SK-N-SH (cell line): ENCODE measurements at regions not wholly inside any gene's neighbourhood (a gene's known extent, or its start where the extent isn't known, plus 50 kb on each side); places are given as distances from the start of the nearest gene placed in this dataset.

Experiments
- CTCF ChIA-PET: fragments of 300-600, 350-600 bp; formaldehyde crosslinking; extraction: SDS; loops from one replicate; lab custom pipeline; 2021; lab: Yijun Ruan, JAX
- POLR2A ChIA-PET: fragments of 350-600 bp; sonication (Branson Sonifier 250); formaldehyde crosslinking; extraction: SDS; loops from one replicate; lab custom pipeline; 2020; ENCODE audit warnings: antibody characterized with exemption, inconsistent platforms; lab: Yijun Ruan, JAX
- DNase-seq: peaks from one replicate; pipeline ENCODE4 v3.0.0; 2012
- H2AFZ ChIP-seq: fragments of 200-600 bp; sonication (generic); 2 replicates; pipeline ENCODE4 v1.8.1; 2016; ENCODE audit warnings: antibody characterized with exemption, mild to moderate bottlenecking, low read depth
- H3F3A ChIP-seq: fragments of 200-600 bp; sonication (generic); replicated peaks from 2 replicates; pipeline ENCODE3; 2016; ENCODE audit warnings: antibody characterized with exemption, mild to moderate bottlenecking; ENCODE audit not compliant: insufficient read depth
- H3K27ac ChIP-seq, 2 experiments: fragments of 200-500 bp in 1 of 2; fragments of 200-600 bp in 1 of 2; sonication (Bioruptor generic) in 1 of 2; sonication (generic), shearing (Covaris generic) in 1 of 2; 2 replicates each; pipeline versions ENCODE4 v1.5.1 to v1.6.1; 2014 to 2016; ENCODE audit warnings: low read depth in 2 of 2, inconsistent platforms in 1 of 2, low read length in 1 of 2, mild to moderate bottlenecking in 1 of 2, mixed read lengths in 1 of 2
- H3K27me3 ChIP-seq: fragments of 200-600 bp; sonication (generic), shearing (Covaris generic); 2 replicates; pipeline ENCODE4 v1.6.1; 2016; ENCODE audit warnings: mixed run types; ENCODE audit not compliant: insufficient read depth
- H3K36me3 ChIP-seq, 2 experiments: fragments of 200-500 bp in 1 of 2; fragments of 200-600 bp in 1 of 2; sonication (Bioruptor generic) in 1 of 2; sonication (generic) in 1 of 2; replicated peaks in 1 of 2; 2 replicates each; pipeline versions ENCODE3 to v1.5.1; 2014 to 2016; ENCODE audit warnings: low read length in 1 of 2, mild to moderate bottlenecking in 1 of 2; ENCODE audit not compliant: insufficient read depth in 2 of 2, control insufficient read depth in 1 of 2
- H3K4me1 ChIP-seq, 2 experiments: fragments of 200-500 bp in 1 of 2; fragments of 200-600 bp in 1 of 2; sonication (Bioruptor generic) in 1 of 2; sonication (generic), shearing (Covaris generic) in 1 of 2; 2 replicates each; pipeline versions ENCODE4 v1.5.1 to v1.6.1; 2014 to 2016; ENCODE audit warnings: low read depth in 1 of 2, low read length in 1 of 2, mixed run types in 1 of 2; ENCODE audit not compliant: insufficient read depth in 2 of 2, control insufficient read depth in 1 of 2
- H3K4me2 ChIP-seq: fragments of 200-600 bp; sonication (generic), shearing (Covaris generic); 2 replicates; pipeline ENCODE4 v1.6.1; 2017; ENCODE audit warnings: mixed run types
- H3K4me3 ChIP-seq, 2 experiments: fragments of 200-500 bp in 1 of 2; fragments of 200-600 bp in 1 of 2; sonication (Bioruptor generic) in 1 of 2; sonication (generic), shearing (Covaris generic) in 1 of 2; 2 replicates each; pipeline versions ENCODE4 v1.5.1 to v1.8.1; 2014 to 2016; ENCODE audit warnings: low read depth in 2 of 2, inconsistent platforms in 1 of 2, low read length in 1 of 2, mild to moderate bottlenecking in 1 of 2, mixed read lengths in 1 of 2, moderate library complexity in 1 of 2
- H3K79me2 ChIP-seq: fragments of 200-600 bp; sonication (generic); 2 replicates; pipeline ENCODE4 v1.8.1; 2017; ENCODE audit warnings: mild to moderate bottlenecking; ENCODE audit not compliant: insufficient read depth
- H3K9ac ChIP-seq: fragments of 200-600 bp; sonication (generic); 2 replicates; pipeline ENCODE4 v1.6.1; 2017; ENCODE audit warnings: mixed run types
- H3K9me2 ChIP-seq: fragments of 200-600 bp; sonication (generic); 2 replicates; pipeline ENCODE4 v1.6.1; 2017; ENCODE audit warnings: mixed run types
- H3K9me3 ChIP-seq: fragments of 200-600 bp; sonication (generic); 2 replicates; pipeline ENCODE4 v1.6.1; 2017; ENCODE audit warnings: mixed run types, mild to moderate bottlenecking, moderate library complexity
- H4K20me1 ChIP-seq: fragments of 200-600 bp; sonication (generic); 2 replicates; pipeline ENCODE4 v1.6.1; 2017; ENCODE audit warnings: mild to moderate bottlenecking, mixed run types; ENCODE audit not compliant: insufficient read depth
- CHD2 ChIP-seq: fragments of 150-350 bp; IDR thresholded peaks from 2 replicates; pipeline ENCODE4 v1.6.1; 2018; ENCODE audit warnings: low read length; ENCODE audit not compliant: partially characterized antibody
- EZH2phosphoT487 ChIP-seq: fragments of 200-600 bp; sonication (generic); IDR thresholded peaks from 2 replicates; pipeline ENCODE4 v1.6.1; 2017; ENCODE audit warnings: low read depth, mixed run types, mild to moderate bottlenecking, antibody characterized with exemption, moderate library complexity, borderline replicate concordance
- FOSL2 ChIP-seq: IDR thresholded peaks from 2 replicates; pipeline ENCODE4 v1.4.0; 2012; ENCODE audit warnings: low read depth, mild to moderate bottlenecking, moderate library complexity, borderline replicate concordance
- FOXJ3 ChIP-seq: sonication (generic); formaldehyde crosslinking; IDR thresholded peaks from 2 replicates; pipeline ENCODE4 v1.5.1; 2020; ENCODE audit warnings: mild to moderate bottlenecking, missing genetic modification reagents
- MEF2A ChIP-seq: IDR thresholded peaks from 2 replicates; pipeline ENCODE4 v1.4.0; 2012; ENCODE audit warnings: low read depth, borderline replicate concordance
- NRF1 ChIP-seq: IDR thresholded peaks from 2 replicates; pipeline ENCODE4 v1.6.1; 2012; ENCODE audit warnings: low read depth, mild to moderate bottlenecking, low read length
- RAD21 ChIP-seq: IDR thresholded peaks from 2 replicates; pipeline ENCODE4 v1.6.1; 2012; ENCODE audit warnings: mild to moderate bottlenecking, low read length
- RCOR1 ChIP-seq: fragments of 150-350 bp; IDR thresholded peaks from 2 replicates; pipeline ENCODE4 v1.6.1; 2017; ENCODE audit warnings: antibody characterized with exemption, low read length
- RXRA ChIP-seq: IDR thresholded peaks from 2 replicates; pipeline ENCODE4 v1.4.0; 2012; ENCODE audit warnings: low read depth, mild to moderate bottlenecking, borderline replicate concordance
- SIN3A ChIP-seq: IDR thresholded peaks from 2 replicates; pipeline ENCODE4 v1.6.1; 2012; ENCODE audit warnings: low read depth, mild to moderate bottlenecking, low read length, moderate library complexity, borderline replicate concordance
- TCF12 ChIP-seq: IDR thresholded peaks from 2 replicates; pipeline ENCODE4 v1.4.0; 2012
- TEAD4 ChIP-seq: IDR thresholded peaks from 2 replicates; pipeline ENCODE4 v1.4.0; 2012; ENCODE audit warnings: mild to moderate bottlenecking, borderline replicate concordance; ENCODE audit not compliant: insufficient read depth
- WGBS: methylation state at CpG from one replicate; pipeline ENCODE4 v1.1.6; 2017; ENCODE audit warnings: low lambda C conversion rate; 5-methylcytosine and 5-hydroxymethylcytosine counted together
- TF ChIP-seq, protein P1 (sequence below): IDR thresholded peaks from 2 replicates; pipeline ENCODE4 v1.4.0; 2012; ENCODE audit warnings: low read depth
- TF ChIP-seq, protein P2 (sequence below): fragments of 150-350 bp; IDR thresholded peaks from 2 replicates; pipeline ENCODE4 v1.6.1; 2017; ENCODE audit warnings: antibody characterized with exemption, low read length, low read depth, borderline replicate concordance
- TF ChIP-seq, protein P3 (sequence below): fragments of 200-600 bp; sonication (generic); IDR thresholded peaks from 2 replicates; pipeline ENCODE4 v1.6.1; 2017; ENCODE audit warnings: antibody characterized with exemption, mild to moderate bottlenecking, moderate library complexity
- TF ChIP-seq, protein P4 (sequence below): IDR thresholded peaks from 2 replicates; pipeline ENCODE4 v1.4.0; 2012; ENCODE audit warnings: low read depth, borderline replicate concordance

DNA sequence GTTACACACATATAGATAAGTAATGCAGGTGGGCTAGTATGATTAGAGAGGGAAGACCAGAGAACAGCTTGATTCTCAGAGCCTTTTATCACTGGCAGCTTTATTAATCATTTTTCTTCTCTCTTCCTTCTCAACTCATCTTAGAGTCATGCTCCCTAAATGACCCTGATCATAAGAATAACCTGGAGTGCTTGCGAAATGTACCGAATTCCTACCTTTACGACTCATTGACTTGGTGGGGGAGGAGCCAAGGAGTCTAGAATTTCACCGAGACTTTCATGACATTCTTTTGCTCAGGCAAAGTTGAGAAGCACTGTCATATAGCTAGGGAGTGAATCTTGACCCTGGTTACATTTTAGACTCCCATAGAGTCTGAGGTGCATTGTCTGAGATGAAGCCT, 298.9 kb upstream of the PUDP start:
- Histone ChIP-seq H2AFZ (no peak overlapping the region), H3K9me3 (no peaks in the 10 kb centered on the region), H3F3A (no peaks in the 10 kb centered on the region), H3K4me1 (no peaks in the 10 kb centered on the region), H4K20me1 (no peaks in the 10 kb centered on the region), H3K4me3 (no peak overlapping the region), H3K27ac (no peak overlapping the region), H3K9me2 (no peaks in the 10 kb centered on the region), H3K36me3 (no peaks in the 10 kb centered on the region), H3K79me2 (no peaks in the 10 kb centered on the region), H3K9ac (no peak overlapping the region), H3K27me3 (no peaks in the 10 kb centered on the region), H3K4me2 (no peak overlapping the region)
- no peak for TF ChIP-seq FOSL2
- TF ChIP-seq TCF12 = no peak
- TF ChIP-seq, protein P1, sequence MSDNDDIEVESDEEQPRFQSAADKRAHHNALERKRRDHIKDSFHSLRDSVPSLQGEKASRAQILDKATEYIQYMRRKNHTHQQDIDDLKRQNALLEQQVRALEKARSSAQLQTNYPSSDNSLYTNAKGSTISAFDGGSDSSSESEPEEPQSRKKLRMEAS = no peak
- TF ChIP-seq, protein P2, sequence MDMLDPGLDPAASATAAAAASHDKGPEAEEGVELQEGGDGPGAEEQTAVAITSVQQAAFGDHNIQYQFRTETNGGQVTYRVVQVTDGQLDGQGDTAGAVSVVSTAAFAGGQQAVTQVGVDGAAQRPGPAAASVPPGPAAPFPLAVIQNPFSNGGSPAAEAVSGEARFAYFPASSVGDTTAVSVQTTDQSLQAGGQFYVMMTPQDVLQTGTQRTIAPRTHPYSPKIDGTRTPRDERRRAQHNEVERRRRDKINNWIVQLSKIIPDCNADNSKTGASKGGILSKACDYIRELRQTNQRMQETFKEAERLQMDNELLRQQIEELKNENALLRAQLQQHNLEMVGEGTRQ = no peak
- no peak for TF ChIP-seq FOXJ3 (CRISPR knock-in tag)
- TF ChIP-seq RXRA = no peak
- TF ChIP-seq, protein P3, sequence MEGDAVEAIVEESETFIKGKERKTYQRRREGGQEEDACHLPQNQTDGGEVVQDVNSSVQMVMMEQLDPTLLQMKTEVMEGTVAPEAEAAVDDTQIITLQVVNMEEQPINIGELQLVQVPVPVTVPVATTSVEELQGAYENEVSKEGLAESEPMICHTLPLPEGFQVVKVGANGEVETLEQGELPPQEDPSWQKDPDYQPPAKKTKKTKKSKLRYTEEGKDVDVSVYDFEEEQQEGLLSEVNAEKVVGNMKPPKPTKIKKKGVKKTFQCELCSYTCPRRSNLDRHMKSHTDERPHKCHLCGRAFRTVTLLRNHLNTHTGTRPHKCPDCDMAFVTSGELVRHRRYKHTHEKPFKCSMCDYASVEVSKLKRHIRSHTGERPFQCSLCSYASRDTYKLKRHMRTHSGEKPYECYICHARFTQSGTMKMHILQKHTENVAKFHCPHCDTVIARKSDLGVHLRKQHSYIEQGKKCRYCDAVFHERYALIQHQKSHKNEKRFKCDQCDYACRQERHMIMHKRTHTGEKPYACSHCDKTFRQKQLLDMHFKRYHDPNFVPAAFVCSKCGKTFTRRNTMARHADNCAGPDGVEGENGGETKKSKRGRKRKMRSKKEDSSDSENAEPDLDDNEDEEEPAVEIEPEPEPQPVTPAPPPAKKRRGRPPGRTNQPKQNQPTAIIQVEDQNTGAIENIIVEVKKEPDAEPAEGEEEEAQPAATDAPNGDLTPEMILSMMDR = no peak
- TF ChIP-seq EZH2phosphoT487 = no peak
- TF ChIP-seq SIN3A = no peak
- no peak for TF ChIP-seq TEAD4
- TF ChIP-seq RAD21 = no peak
- no peak for TF ChIP-seq RCOR1
- TF ChIP-seq CHD2 = no peak
- TF ChIP-seq MEF2A = no peak
- TF ChIP-seq, protein P4, sequence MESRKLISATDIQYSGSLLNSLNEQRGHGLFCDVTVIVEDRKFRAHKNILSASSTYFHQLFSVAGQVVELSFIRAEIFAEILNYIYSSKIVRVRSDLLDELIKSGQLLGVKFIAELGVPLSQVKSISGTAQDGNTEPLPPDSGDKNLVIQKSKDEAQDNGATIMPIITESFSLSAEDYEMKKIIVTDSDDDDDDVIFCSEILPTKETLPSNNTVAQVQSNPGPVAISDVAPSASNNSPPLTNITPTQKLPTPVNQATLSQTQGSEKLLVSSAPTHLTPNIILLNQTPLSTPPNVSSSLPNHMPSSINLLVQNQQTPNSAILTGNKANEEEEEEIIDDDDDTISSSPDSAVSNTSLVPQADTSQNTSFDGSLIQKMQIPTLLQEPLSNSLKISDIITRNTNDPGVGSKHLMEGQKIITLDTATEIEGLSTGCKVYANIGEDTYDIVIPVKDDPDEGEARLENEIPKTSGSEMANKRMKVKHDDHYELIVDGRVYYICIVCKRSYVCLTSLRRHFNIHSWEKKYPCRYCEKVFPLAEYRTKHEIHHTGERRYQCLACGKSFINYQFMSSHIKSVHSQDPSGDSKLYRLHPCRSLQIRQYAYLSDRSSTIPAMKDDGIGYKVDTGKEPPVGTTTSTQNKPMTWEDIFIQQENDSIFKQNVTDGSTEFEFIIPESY = no peak
- TF ChIP-seq NRF1 = no peak
- POLR2A ChIA-PET = no interaction called here
- CTCF ChIA-PET = no interaction called here
- 26% methylated on average over 4 of the region's 4 CpGs for WGBS
- no peak for DNase-seq
